Fibroblast of peridontal ligament (primary cell): ENCODE measurements at regions not wholly inside any gene's neighbourhood (a gene's known extent, or its start where the extent isn't known, plus 50 kb on each side); places are given as distances from the start of the nearest gene placed in this dataset.

Experiments used
- DNase-seq: peaks from one replicate; pipeline ENCODE4 v3.0.0-alpha.2; 2010; ENCODE audit errors: extremely low read depth

DNA sequence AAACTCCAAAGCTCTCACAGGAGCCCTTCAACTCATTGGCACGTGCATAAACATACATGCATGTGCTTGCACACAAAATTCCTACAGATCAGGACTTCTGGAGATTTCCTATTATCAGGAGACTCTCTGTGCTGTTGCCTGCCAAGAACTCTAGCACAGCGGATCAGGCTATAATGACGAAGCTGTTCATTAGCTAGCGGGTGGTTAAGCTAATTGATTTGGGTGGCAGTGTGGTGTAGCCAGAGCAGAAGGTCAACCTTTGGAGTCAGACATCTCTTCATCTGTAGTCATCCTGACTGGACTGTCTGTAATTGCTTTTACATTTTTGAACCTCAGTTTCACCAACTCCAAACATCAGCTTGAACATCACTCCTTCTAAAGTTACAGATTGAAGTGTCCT lies 69.0 kb downstream of the KIF2B start:
- no peak for DNase-seq

DNA sequence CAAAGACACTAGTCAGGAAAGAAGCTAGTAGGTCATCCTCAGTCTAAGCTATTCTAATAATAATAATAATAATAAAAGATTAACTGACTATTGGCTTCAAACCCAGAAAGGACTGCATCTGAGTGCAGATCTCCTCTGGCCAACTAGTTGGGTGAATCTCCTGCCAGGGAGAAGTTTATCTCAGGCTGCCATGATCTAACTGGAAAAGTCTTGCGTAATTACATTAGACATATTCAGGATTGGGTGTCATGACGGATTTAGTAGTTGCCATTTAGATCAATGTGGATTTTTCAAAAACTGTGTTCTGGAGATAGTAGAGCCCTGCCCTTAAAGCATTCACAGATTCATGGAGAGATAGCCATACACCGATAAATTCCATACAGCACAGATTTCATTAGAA lies 69.5 kb downstream of the KIF2B start:
- DNase-seq = no peak

DNA sequence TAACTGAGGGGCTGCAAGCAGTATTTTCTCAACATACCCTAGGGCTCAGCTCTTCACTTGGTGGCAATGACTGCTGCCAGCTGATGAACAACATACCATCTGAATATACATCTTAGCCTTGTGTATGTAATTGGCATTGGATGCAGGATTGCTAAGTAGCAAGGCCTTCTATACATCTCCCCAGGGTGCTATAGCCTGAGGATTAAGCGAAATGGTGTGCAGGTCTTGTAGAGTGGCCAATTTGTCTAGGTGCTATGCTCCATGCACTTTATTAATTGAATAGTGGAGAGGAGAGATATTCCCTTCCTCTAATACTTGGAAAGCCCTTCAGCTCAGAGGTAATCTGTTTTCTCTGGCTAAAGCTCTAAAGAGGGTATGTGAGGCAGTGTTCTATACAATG lies 71.9 kb downstream of the KIF2B start:
- no peak for DNase-seq

DNA sequence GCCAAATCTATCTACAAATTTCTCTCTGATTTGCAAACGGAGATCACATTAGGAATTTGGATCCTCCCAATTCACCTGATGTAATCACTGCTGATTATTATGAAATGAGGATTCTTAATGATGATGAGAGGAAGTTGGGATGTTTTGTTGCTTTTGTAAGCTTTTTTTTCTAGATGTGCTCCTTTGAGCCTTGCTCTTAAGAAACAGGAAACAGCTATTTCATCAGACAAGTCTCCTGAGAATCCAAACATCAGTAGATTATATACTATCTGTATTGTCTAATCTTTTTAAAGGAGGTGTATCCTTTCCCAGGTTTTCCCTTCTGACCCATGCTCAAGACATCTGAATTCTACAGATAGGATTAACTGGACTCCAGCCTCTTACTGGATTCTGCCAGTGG lies 73.3 kb downstream of the KIF2B start:
- no peak for DNase-seq

DNA sequence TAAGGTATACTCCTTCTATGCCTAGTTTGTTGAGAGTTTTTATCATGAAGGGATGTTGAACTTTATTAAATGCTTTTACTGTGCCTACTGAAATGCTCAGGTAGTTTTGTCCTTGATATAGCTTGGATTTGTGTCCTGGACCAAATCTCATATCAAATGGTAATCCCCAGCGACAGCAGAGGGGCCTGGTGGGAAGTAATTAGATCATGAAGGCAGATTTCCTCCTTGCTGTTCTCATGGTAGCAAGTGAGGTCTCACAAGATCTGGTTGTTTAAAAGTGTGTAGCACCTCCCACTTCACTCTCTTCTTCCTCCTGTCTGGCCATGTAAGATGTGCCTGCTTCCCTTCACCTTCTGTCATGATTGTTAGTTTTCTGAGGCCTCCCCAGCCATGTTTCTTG lies 78.2 kb downstream of the KIF2B start:
- no peak for DNase-seq

DNA sequence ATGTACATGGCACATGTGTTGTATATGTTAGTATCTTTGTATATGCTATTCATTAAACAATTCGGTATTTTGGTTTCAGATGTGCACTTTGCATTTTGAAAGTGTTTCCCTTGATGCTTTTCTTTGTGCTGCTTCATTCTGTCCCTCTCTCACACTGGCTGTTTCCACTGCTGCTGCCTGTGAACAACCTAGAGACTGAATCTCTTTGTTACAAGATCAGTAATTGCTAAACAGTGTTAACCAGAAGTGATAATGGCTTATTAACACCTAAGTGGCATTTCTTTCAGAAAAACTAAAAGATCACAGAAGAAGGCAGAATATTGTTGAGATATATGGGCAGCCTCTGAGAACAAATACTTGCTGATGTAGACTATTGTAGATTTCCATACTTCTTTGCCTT lies 84.7 kb downstream of the KIF2B start:
- no peak for DNase-seq

DNA sequence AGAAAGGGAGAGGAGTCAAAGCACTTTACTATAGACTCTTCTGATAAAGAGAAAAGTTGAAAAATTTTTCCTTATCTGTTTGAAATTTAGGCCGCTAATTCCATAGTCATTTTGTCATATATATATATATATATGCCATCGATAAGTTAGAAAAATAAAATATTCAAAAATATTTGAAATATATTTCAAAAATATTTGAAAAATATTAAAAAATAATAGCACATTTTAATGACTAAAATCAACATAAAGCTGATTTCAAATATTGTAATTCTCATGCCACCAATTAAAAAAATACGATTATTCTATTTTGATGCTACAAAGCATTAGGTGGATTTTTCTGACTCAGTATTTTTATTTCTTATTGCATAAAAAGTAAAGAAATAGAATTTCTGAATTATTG lies 87.1 kb downstream of the KIF2B start:
- no peak for DNase-seq

DNA sequence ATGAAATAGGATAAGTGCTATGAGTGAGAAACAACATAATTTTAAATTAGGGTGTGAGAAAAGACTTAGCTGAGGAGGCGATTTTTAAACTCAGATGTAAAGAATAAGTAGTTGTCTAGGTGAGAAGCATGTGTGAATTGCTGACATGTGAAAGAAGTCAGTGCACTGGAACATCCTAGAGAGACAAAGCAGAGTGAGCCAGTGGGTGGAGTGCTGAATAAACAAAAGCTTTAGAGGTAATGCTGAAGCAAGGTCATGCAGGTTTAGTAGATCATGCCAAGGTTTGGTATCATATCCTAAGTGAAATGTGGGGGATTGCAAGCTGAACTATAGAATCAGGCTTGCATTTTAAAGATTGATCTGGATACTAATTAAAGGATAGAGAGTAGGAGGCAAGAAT lies 89.4 kb downstream of the KIF2B start:
- no peak for DNase-seq

DNA sequence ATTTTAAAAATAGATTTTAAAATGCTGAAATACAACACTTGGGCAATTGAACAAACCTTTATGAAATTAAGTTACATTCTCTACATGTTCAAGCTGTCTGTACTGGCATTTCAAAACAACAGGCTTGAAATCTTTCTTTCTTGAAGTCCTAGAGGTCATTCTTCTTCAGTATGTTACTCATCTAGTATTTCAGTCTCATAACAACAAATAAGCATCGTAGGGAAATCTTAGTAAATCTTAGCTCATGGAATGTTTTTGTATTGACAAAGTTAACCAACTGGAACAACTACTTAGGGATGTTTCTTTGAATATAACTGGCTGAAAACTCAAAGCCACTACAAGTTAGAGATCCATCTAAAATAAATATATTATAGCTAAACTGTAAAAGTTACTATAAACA lies 96.6 kb downstream of the KIF2B start:
- no peak for DNase-seq

DNA sequence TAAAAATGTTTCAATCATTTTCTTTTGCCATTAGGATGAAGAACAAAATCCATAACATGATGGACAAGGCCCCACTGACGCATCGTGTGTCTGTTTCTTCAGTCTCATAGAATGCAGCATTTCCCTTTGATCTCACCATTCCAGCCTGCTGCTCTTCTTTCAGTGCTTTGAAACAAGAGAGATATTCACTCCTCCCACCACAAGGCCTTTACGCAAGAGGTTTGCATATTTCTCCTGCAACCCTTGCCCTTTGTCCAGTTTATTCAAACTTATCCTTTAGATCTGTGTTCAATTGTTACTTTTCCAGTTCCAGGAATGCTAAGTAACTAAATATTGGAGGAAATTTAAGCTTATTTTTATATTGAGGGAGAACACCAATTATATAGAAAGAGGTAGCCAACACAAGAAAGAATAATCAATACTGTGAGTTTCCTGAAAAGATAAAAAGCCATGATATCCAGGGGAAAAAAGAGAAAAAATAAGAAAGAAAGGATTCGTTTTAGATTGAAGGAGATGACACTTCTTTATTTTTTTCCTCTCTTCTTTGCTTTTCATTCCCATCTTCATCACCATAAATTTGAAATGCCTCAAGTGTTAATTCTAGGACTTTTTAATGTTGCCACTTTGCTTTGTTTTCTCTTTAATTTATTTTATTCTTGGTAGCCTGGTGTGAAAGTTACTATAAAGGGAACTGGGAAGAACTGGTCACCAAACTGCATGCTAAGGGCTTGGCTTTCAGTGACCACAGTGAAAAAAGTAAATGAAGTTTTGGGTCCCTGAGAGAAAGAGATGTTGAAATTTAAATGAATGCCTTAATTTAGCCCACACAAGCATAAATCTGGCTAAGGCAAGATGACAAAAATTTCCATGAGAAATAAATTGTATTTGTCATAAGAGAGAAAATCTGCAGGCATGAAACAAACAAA lies 102.1 kb downstream of the KIF2B start:
- no peak for DNase-seq

DNA sequence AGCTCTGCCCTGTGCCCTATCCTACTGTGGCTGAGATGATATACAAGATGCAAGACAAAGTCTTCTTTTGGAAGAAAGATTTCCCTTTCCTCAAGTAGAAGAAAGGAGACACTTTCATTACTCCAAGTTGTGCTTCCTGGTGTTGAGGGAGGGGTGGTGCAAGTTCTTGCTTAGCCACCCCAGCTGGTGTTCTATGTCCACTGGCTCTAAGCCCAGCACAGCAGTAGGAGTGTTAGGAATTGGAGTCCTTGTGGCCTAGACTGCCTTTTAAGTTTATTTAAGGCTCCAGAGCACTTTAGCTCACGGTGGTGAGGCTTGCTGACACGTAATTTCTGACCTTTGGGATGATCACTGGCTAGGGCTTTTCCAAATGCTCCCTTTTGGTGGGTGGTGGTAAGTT lies 109.7 kb downstream of the KIF2B start:
- DNase-seq = no peak

DNA sequence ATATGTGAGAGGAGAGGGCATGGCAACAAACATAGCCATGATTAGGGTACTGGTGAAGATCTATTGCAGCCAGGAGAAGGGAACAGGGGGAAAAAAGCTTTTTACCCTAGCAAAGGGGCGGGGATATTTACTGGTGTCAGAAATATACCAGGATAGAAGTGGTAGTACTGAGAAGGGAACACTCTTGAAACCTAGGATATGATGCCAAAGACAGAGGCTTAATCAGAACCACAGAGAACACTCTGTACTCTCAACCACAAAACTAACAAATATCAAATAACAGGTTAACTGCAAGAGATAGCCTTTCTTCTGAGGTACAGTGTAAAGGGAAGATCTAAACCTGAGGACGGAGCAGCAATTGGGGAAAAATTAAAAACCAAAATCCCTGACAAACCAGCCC lies 112.2 kb downstream of the KIF2B start:
- DNase-seq = no peak

DNA sequence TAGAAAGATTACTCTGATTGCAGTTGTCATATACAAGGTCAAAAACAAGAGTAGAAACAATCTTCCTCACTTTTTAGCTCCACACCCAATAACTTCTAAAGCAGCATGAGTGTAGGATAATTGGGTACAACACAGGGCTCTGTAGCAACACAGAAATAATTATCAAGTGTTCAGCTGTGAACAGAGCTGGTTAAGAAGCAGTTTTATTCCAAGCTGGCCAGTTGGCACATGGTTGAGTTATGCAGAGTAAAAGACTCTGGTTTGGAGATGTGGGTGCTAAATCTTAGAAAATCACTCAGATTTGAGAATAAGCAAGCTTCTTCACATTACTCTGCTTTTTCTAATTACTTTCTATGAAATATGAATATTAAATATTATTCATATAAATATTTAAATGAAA lies 118.5 kb downstream of the KIF2B start:
- no peak for DNase-seq

DNA sequence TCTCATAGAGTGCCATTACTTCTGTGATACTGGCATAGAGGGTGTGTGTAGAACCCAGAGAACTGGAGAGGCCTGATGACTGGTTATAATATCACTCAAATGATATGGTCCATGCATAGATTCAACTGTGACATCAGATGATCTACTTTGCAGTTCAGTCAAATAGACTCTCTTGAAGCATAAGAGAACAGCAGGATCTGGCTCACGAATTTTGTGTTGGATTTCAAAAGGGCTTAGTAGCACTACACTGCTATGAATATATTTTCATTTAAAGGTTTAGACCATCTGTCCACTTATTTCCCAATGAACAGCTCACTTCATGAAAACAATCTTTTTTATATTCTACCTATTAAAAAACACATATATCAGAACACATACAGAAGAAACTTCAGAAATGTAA lies 119.7 kb downstream of the KIF2B start:
- DNase-seq = no peak

DNA sequence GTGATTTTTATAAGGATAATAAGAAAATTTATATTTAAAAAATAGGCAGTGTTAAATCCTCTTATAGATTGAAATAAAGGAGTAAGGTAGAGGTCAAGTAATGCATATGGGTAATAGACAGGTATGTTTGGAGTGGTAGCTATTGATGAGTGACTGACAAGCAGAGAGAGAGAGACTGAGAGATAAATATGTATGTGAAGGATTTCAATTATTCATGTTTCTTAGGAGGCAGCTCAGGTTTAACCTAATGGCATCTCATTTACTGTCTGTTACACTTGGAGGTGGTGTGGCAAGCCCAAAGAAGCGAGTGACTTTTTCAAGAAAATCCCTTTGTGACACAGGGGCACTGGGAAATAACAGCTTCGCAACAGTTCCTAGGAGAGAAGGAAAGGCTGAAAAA lies 120.2 kb downstream of the KIF2B start:
- no peak for DNase-seq

DNA sequence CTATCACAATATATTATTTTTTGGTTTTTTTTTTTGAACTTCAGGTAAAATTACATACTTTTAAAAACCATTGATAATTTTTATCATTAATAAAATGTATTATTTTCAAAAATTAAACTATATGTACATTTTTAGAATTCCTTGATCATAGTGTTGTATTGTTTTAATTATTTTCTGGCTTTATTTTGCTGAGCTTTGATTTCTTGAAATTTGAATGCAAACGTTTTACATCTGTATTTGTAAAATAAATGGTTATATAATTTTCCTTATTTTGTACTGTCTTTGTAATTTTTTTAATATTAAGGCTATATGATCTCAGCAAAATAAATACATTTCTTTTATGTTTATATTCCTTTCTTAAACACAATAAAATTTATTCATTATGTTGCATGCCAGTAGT lies 125.6 kb downstream of the KIF2B start:
- no peak for DNase-seq

DNA sequence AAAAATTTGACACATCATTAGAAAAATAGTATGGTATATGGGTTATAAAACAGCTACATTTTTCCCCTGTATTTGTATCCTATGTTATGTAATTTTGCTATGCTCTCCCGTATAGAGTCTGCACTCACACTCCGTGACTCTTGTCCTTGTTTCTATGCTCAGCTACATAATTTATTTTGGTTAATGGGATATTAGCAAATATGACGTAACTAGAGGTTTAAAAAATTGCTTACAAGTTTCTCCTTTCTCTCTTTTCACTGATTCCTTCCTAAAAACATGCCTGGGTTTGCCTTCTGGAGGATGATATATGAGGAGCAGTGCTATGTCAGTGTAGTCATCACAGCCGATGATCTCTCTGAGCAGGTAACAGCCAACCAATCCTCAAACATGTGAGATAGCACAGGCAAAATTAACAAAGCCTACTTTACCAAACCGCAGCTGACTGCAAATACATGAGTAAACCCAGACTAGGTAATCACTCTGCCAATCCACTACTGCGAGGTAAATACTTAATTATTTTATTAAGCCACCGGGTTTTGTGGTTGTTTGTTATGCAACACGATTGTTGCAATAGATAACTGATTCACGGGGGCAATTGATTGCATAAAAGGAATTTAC lies 126.9 kb downstream of the KIF2B start:
- no peak for DNase-seq

DNA sequence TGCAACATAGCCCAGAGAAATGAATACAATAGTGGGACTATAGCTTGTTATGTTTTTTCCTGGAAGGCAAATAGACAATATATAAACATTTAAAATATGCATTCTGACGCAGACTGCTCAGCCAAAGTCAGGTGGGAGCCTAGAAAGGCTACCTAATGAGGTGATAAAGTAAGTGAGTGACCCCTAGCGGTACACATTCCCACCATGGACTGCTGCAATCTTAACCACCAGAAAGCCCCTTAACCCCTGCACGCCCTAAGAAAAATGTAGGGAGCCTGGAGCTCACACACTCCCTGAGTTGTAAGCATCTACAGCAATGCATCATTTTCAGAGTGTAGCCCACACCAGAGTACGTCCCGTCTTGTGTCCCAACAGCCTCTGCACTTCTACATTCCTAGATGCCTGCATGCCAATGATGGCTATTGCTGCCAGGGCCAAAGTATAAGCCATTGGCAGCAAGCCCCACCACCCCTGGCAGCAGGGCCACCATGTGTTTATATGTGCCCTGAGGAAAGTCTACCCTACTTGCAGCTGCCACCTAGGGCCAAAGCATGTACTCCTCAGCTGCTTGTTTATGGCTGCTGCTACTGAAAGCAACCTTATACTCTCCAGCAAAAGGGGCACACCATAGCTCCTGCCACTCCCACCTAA lies 127.6 kb downstream of the KIF2B start:
- no peak for DNase-seq

DNA sequence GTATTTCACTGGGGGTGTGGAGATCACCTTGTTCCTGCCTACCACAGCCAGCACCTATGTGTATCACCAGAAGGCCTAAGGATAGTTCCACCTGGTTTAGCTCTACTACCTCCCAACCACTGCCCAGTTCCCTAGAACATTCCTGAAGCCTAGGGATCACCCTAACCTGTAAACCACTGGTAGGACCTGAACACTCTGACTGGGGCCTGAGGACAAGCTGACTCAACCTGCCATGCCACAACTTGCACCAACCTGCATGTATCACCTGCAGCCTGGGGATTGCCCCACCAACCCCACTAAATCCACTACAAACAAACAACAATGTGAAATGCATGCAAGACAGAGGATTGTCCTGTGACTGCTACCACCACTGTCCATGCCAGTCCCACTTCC lies 128.1 kb downstream of the KIF2B start:
- no peak for DNase-seq

DNA sequence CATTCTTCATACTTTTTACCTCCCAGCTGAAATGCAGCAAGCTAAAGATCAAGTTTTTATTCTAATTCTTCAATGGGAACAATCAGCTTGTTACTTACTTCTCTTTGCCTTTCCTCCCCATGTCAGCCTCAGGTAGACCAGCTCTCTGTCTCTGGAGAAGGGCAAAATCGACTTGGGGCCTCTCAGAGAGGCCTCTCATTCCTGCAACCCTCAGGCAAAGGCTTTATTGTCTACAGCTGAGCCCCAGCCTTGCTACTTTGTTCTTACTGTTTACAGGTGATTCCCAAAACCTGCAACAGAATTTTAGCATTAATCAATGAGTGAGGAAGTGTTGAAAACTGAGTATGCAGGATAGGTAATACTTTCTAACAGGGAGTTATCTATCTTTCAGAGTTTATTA lies 148.6 kb downstream of the KIF2B start:
- no peak for DNase-seq

DNA sequence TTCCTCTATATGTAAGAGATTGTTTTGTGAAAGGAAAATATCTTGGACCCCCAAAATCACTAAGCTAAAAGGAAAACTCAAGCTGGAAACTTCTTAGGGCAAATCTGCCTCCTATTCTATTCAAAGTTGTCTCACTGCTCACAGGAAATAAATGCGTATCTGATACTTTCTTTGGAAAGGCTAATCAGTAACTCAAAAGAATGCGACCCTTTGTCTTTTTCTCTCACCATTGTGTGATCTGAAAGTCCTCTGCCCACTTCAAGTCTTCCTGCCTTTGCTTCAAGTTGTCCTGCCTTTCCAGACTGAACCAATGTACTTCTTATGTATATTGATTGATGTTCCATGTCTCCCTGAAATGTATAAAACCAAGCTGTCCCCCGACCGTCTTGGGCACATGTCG lies 157.3 kb downstream of the KIF2B start:
- no peak for DNase-seq

DNA sequence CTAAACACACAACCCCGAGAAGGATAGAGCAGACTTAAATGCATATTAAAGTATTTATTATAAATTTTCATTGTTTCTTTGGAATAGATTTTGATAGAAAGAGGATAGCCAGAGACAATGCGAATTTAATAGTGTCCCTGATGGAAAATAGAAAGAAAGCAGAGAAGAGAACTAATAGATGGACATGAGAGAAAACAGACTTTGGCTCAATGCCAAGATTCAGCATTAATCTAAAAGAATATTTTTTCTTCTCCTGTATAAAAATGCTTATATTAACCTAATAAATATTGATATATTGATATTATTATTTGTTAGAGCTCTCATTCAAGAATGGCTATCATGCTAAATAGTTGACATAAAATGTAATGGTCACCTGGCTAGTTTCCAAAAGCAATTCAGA lies 173.4 kb downstream of the KIF2B start:
- DNase-seq = no peak

DNA sequence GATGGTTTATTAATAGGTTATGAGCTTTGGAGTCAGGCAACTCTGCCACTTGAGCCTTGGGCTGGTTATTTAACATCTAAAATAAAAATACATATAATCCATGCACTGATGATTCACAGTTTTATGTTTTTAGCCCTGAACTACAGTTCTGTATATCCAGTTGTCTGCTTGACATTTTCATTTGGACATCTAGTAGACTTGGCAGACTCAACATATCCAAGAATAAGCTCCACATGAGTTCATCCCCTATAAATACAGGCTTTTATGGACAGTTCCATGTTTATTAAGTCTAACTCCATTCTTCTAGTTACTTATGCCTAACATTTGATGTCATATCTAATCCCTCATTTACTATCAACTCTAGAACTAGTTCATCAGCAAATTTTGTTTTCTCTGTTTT lies 174.2 kb downstream of the KIF2B start:
- DNase-seq = no peak
